ENCODE measurements at regions not wholly inside any gene's neighbourhood (a gene's known extent, or its start where the extent isn't known, plus 50 kb on each side); places are given as distances from the start of the nearest gene placed in this dataset.

DNA sequence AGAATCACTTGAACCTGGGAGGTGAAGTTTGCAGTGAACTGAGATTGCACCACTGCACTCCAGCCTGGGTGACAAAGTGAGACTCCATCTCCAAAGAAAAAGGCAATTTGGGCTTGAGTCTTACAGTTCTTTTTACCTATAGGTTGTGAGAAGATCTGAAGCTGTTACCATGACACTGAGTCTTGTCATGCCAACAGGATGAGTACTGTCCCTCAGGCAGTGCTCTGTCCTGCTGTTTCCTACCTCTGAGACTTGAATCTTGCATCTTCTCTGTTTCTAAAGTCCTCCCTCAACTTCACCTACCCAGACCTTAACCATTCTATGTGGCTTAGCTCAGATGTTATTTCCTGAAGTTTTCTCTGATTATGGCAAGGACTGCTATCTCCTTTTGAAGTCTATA, 400.8 kb upstream of the PRICKLE1 start:
- TF ChIP-seq EZH2phosphoT487 (IDR thresholded peaks at IDR 0.05; ENCODE audit: borderline replicate concordance, low read length) = no peak
- TF ChIP-seq, protein P1, sequence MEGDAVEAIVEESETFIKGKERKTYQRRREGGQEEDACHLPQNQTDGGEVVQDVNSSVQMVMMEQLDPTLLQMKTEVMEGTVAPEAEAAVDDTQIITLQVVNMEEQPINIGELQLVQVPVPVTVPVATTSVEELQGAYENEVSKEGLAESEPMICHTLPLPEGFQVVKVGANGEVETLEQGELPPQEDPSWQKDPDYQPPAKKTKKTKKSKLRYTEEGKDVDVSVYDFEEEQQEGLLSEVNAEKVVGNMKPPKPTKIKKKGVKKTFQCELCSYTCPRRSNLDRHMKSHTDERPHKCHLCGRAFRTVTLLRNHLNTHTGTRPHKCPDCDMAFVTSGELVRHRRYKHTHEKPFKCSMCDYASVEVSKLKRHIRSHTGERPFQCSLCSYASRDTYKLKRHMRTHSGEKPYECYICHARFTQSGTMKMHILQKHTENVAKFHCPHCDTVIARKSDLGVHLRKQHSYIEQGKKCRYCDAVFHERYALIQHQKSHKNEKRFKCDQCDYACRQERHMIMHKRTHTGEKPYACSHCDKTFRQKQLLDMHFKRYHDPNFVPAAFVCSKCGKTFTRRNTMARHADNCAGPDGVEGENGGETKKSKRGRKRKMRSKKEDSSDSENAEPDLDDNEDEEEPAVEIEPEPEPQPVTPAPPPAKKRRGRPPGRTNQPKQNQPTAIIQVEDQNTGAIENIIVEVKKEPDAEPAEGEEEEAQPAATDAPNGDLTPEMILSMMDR (conservative IDR thresholded peaks at IDR 0.05; ENCODE audit: low read depth, low read length) = no peak

Data from PC-3 (cell line).